Pons (tissue), 1 donor: ENCODE measurements at regions not wholly inside any gene's neighbourhood (a gene's known extent, or its start where the extent isn't known, plus 50 kb on each side); places are given as distances from the start of the nearest gene placed in this dataset.

Experiments used
- DNase-seq: peaks from one replicate; pipeline ENCODE4 v3.0.0-alpha.2; 2016; ENCODE audit warnings: low spot score

GRCh38 chr13:75052616-75053015 is 429.4 kb downstream of the TBC1D4 start:
- no peak for DNase-seq

GRCh38 chr13:75050419-75051046 is 431.4 kb downstream of the TBC1D4 start:
- no peak for DNase-seq

- DNase-seq, result no peak
Measured at GRCh38 chr13:75049735-75050335, 432.1 kb downstream of the TBC1D4 start.

GRCh38 chr13:75042807-75043206 is 439.2 kb downstream of the TBC1D4 start:
- no peak for DNase-seq

DNA sequence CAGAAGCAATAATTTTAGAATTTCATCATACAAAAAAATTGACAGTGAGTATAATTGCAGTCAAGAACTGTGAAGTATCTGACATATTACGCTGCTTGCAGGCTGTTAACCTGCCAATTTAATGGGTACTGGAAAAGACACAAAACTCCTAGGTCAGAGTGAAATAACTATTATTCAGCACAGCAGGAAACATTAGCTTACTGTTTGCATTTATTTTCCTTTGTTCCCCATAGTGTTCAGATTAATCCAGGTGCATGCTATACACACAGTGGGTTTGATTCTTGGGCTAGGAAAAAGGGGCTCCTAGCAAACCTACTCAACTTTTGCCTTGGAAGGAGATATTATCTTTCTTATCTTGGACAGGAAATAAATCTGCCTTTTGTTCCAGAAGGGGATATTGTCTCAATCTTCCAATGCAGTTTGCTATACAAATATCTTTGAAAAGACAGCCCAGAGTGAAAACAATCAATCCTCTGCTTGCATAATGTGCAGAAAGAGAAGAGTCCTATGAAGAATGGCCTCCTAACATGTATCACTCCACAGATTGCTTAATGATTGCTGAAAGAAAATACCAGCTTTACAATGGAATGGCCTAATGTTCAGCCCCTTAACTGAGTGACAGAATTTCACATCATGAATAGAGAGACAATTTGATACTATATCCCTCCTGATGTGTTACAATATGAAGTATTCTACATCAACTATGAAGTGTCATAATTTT is 443.4 kb downstream of the TBC1D4 start:
- no peak for DNase-seq

DNA sequence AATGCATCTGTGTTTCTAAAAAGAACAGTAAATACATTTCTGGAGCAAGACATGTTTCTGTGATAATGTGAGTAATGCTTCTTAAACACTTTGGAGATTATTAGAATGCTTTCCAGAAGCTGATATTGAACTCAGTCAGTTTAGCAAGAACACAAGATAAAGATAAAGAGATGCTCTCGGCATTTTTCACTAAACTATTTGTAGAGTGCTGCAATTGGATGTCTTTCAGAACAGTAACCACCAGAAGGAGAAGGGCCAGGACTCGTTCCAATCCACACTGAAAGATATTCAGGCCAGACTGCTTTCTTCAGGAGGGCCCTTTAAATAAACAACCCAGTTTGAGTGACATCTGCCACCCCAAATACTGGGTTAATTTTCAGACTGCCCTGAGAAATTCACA is 456.0 kb downstream of the TBC1D4 start:
- DNase-seq, result no peak

DNA sequence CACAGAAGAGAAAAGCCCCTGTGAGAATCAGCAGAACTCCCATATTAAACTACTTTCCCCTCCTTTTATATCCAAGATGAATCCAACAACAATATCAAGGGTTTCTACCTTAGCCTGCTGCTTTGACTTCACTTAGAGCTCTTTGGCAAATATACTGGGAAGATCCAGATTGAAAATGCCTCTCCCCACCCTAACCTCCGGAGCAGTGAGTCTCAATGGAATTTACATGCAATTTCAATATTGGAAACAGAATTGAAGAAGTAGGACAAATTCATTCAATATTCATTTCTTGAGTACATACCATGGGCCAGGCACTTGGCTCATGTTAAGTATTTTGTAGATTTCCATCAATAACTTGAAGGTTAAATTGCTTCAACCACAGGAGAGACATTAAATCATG is 457.4 kb downstream of the TBC1D4 start:
- DNase-seq, result no peak

DNA sequence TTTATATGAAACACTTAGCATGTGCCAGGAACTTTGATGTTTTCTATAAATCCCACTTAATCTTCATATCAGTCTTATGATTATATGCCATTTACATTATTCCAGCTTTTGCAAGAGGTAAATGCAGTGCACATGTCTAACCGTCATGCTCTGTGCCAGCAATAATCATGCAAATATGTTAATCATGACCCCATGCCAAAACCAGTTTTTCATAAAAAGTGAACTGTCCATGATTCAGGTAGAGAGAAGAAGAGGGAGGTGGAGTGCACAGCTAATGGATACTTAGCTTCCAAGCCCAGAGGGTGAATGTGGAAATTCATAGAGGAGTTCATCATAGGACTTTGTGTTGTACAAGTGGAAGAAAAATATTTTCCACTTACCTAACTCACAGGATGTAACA is 458.4 kb downstream of the TBC1D4 start:
- DNase-seq, result no peak

DNA sequence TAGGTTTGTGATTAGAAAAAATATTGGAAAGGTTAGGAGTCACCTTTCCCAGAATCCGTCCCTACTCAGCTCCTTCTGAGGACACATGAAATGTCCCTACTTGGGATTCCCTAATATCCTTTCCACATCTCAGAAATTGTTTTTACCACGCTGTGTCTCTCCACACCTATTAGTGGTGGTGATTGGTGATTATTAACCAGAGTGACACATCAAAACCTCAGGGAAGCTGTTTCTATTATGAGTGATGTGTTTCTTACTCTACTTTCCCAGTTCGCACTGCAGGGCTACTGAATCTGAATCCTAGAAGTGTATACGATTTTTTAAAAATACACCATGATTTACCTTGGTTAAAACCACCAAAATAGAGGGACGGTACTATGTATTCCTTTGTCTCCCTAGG is 460.8 kb downstream of the TBC1D4 start:
- no peak for DNase-seq

DNA sequence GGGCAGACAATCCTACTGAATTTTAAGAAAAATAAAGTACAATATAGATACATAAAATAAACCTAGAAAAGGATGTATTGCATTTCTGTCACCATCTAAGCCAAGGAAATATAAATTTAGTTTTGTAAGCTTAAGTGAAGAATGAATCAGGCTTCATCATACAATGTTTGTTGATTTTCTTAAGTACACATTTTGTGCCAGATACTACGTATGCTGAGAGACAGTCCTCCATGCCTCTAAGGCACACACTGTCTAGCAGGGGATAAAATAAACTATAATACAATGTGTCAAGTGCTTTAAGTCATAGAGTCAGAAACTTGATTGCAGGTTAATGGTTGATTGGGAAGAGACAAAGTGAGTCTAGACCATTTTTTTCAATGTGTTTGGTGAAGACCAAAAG is 465.7 kb downstream of the TBC1D4 start:
- no peak for DNase-seq

GRCh38 chr13:75013818-75014217 is 468.2 kb downstream of the TBC1D4 start:
- no peak for DNase-seq

- DNase-seq, result no peak
Measured at GRCh38 chr13:75010941-75011340, 471.0 kb downstream of the TBC1D4 start.

- no peak for DNase-seq
Measured at GRCh38 chr13:75008926-75009325, 473.0 kb downstream of the TBC1D4 start.

- no peak for DNase-seq
Measured at GRCh38 chr13:74990992-74991391, 491.0 kb downstream of the TBC1D4 start.

GRCh38 chr13:74987124-74987690 is 494.8 kb downstream of the TBC1D4 start:
- no peak for DNase-seq

GRCh38 chr13:74986609-74987008 is 495.4 kb downstream of the TBC1D4 start:
- no peak for DNase-seq

- DNase-seq, result no peak
Measured at GRCh38 chr13:74979703-74980102, 502.3 kb downstream of the TBC1D4 start.

- DNase-seq, result no peak
Measured at GRCh38 chr13:74978591-74978990, 503.4 kb downstream of the TBC1D4 start.

DNA sequence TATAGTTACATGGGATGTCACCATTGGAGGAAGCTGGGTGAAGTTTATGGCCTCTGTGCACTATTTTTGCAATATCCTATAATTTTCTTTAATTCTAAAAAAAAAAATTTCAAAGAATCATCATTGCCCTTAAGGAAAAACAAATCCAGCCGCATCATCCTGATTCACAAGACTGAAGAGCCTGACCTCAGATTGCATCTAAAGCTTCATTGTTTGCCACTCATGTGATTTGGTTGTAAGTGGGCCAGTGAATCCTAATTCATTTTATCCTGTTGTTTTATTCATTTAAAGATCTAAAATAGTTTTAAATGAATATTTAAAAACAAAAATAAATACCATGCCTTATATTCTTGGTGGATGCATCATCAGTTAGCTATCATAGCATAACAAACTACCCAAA is 504.5 kb downstream of the TBC1D4 start:
- peak; percentile 45 for DNase-seq

GRCh38 chr13:74975111-74975510 is 506.9 kb downstream of the TBC1D4 start:
- no peak for DNase-seq

DNA sequence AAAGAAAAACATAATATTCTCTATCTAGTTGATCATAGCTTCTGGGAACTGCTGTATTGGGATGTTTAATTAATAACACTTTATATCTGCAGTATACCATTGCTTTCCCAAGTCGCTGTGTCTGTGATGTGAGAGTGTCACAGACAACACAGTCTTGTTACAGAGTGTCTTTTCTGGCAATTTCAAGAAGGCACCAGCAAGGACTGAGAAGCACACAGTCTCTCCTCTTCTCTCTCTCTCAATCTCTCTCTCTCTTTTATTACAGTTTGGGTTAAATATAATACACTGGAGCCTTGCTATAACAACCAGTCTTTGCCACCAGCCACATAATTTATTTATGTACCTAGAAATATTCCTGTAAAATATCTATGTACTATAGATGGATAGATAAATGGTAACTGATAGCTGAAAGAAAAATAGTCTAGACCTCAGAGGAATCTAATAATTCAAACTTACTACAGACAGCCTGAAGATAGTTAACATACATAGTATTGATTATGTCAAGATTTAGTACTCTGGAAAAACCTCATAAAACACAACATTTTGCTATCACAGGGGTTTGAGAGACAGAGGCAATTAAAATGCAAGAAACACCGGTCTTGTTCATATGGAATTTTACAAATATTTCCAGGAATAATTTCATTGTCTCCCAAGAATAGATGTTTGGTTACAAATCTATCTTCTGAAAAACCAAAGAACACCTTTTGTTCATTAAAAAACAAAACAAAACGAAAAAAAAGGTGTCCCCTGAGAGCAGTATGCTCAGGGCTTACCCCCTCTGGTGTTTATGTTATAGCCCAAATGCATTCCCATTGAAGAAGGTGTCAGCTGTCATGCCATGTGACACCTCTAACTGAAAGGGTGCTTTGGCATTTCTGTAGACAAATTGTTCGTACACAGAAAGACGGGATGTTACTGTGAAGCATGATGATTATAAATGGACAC is 507.8 kb downstream of the TBC1D4 start:
- DNase-seq, result no peak

- DNase-seq, result no peak
Measured at GRCh38 chr13:74969419-74969818, 512.5 kb downstream of the TBC1D4 start.
